Stimulated activated CD4-positive, alpha-beta T cell treated with anti-CD3 and anti-CD28 coated beads, Interleukin-4, amount 100 ng/mL, for 4 hours (primary cell): ENCODE measurements at regions not wholly inside any gene's neighbourhood (a gene's known extent, or its start where the extent isn't known, plus 50 kb on each side); places are given as distances from the start of the nearest gene placed in this dataset.
A peak's percentile ranks its signal among the peaks of the same experiment; 100 is the strongest.
"Not testable (repeated sequence)": the region's sequence is repeated elsewhere in the genome, so short reads cannot be mapped to it uniquely, and the experiment has no call there.

ENCODE experiments used
- DNase-seq, 2 experiments: peaks; one replicate each; pipeline ENCODE4 v3.0.0-alpha.2; 2020

GRCh38 chrY:21034151-21035061 lies 278.5 kb downstream of the RPS4Y2 start:
- peak in 1 of 2 experiments; percentile 4 for DNase-seq

GRCh38 chrY:21037398-21037797 lies 281.5 kb downstream of the RPS4Y2 start:
- not testable (repeated sequence) for DNase-seq

GRCh38 chrY:21039811-21040210 lies 283.9 kb downstream of the RPS4Y2 start:
- no peak for DNase-seq

GRCh38 chrY:21040711-21041110 lies 284.8 kb downstream of the RPS4Y2 start:
- not testable (repeated sequence) for DNase-seq

GRCh38 chrY:21073079-21073478 lies 317.2 kb downstream of the RPS4Y2 start:
- no peak for DNase-seq

- no peak for DNase-seq
Observed at GRCh38 chrY:21073641-21074260, 317.8 kb downstream of the RPS4Y2 start.

- no peak for DNase-seq
Observed at GRCh38 chrY:21075658-21076057, 319.8 kb downstream of the RPS4Y2 start.

GRCh38 chrY:21079670-21080069 lies 323.8 kb downstream of the RPS4Y2 start:
- no peak for DNase-seq

- DNase-seq, result no peak
Observed at GRCh38 chrY:21081640-21082611, 326.0 kb downstream of the RPS4Y2 start.

- no peak for DNase-seq
Observed at GRCh38 chrY:21082639-21083038, 326.7 kb downstream of the RPS4Y2 start.

GRCh38 chrY:21091909-21092308 lies 336.0 kb downstream of the RPS4Y2 start:
- no peak for DNase-seq

GRCh38 chrY:21102507-21102906 lies 346.6 kb downstream of the RPS4Y2 start:
- no peak for DNase-seq

- no peak for DNase-seq
Observed at GRCh38 chrY:21103885-21104284, 348.0 kb downstream of the RPS4Y2 start.

GRCh38 chrY:21105529-21105928 lies 349.6 kb downstream of the RPS4Y2 start:
- no peak for DNase-seq

- DNase-seq, result no peak
Observed at GRCh38 chrY:21111313-21111712, 355.4 kb downstream of the RPS4Y2 start.

GRCh38 chrY:21121065-21121464 lies 365.2 kb downstream of the RPS4Y2 start:
- DNase-seq, result no peak

- no peak for DNase-seq
Observed at GRCh38 chrY:21135591-21135990, 375.5 kb upstream of the RBMY1B start.

GRCh38 chrY:21138056-21138758 lies 372.9 kb upstream of the RBMY1B start:
- no peak for DNase-seq

GRCh38 chrY:21146331-21146730 lies 364.8 kb upstream of the RBMY1B start:
- no peak for DNase-seq

- DNase-seq, result no peak
Observed at GRCh38 chrY:21149971-21150370, 361.2 kb upstream of the RBMY1B start.

- DNase-seq, result no peak
Observed at GRCh38 chrY:21169821-21170220, 341.3 kb upstream of the RBMY1B start.

GRCh38 chrY:21174697-21175463 lies 336.3 kb upstream of the RBMY1B start:
- no peak for DNase-seq
